ENCODE measurements at regions not wholly inside any gene's neighbourhood (a gene's known extent, or its start where the extent isn't known, plus 50 kb on each side); places are given as distances from the start of the nearest gene placed in this dataset.

DNA sequence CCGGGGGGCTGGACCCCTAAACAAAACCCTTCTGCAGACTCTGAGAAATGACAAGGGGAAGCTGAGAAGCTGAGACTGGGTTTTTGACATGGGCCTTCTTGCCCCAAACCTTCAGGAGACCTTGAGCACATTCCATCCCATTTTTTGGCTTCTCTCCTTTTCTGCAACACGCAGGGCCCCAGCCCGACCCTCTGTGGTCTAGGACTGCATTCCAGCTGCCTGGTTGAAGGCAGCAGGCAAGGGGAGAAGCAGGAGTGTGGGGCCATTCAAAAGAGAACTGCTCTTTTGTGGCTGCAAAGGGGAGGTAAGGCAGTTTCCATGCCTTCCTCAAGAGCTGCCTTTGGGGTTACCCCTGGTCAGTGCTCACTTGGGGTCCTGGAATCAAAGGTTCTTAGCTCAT lies 263.0 kb downstream of the TLE3 start:
- TF ChIP-seq, protein P1, sequence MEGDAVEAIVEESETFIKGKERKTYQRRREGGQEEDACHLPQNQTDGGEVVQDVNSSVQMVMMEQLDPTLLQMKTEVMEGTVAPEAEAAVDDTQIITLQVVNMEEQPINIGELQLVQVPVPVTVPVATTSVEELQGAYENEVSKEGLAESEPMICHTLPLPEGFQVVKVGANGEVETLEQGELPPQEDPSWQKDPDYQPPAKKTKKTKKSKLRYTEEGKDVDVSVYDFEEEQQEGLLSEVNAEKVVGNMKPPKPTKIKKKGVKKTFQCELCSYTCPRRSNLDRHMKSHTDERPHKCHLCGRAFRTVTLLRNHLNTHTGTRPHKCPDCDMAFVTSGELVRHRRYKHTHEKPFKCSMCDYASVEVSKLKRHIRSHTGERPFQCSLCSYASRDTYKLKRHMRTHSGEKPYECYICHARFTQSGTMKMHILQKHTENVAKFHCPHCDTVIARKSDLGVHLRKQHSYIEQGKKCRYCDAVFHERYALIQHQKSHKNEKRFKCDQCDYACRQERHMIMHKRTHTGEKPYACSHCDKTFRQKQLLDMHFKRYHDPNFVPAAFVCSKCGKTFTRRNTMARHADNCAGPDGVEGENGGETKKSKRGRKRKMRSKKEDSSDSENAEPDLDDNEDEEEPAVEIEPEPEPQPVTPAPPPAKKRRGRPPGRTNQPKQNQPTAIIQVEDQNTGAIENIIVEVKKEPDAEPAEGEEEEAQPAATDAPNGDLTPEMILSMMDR (IDR thresholded peaks at IDR 0.05) = no peak
- no peak for TF ChIP-seq EP300 (IDR thresholded peaks at IDR 0.05)

Measured in sigmoid colon (tissue), 4 donors.